ENCODE measurements at regions not wholly inside any gene's neighbourhood (a gene's known extent, or its start where the extent isn't known, plus 50 kb on each side); places are given as distances from the start of the nearest gene placed in this dataset.

DNA sequence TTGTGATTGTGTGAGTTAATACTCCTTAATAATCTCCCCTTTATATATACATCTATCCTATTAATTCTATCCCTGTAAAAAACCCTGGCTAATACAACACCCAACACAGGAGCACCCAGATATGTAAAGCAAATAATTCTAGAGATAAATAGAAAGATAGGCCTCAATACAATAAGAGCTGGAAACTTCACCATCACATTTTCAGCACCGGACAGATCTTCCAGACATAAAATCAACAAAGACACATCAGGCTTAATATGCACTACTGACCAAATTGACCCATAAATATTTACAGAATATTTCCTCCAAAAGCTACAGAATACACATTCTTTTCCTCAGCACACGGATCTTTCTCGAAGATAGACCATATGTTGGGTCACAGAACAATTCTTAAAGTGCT is 71.0 kb upstream of the ST8SIA4 start:
- Mint-ChIP-seq H3K36me3 (no peaks in the 10 kb centered on the region), H3K4me1 (no peaks in the 10 kb centered on the region), H3K27ac (no peak overlapping the region), H3K27me3 (peaks cover 17% of the 10 kb centered on the region), H3K4me3 (no peak overlapping the region), H3K9me3 (no peaks in the 10 kb centered on the region)
- no peak for ATAC-seq

DNA sequence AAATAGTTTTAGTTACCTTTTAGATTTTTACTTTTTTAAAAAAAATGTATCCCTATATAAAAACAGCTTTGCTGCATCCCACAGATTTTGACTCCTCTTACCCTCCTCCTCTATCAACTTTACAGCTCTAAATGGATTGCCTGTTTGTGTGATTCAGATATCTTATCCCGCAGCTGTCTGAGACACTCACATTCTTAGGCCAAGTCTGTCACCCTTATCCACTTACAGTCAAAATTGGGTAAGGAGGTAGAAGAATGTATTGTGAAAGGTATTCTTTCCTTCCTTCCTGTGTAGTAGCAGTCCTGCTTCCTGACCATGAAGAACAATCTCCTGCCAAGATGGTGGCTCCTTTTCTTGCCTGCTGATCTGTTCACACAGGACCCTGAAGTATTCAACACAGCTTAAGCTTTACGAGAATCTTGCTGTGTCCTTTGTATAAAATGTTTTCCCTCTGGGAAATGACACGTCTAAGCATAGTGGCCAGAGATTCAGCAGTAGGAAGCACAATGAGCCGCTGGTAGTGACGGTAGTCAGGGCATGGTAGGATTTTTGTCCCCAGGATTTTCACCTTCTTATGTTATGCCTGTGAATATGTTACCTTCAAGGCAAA is 67.7 kb upstream of the ST8SIA4 start:
- no peaks in the 10 kb centered on the region for H3K9me3 Mint-ChIP-seq
- H3K4me1 Mint-ChIP-seq = no peaks in the 10 kb centered on the region
- peaks cover 17% of the 10 kb centered on the region for H3K27me3 Mint-ChIP-seq
- H3K4me3 Mint-ChIP-seq = no peak overlapping the region
- H3K27ac Mint-ChIP-seq = no peak overlapping the region
- no peaks in the 10 kb centered on the region for H3K36me3 Mint-ChIP-seq
- no peak for ATAC-seq

DNA sequence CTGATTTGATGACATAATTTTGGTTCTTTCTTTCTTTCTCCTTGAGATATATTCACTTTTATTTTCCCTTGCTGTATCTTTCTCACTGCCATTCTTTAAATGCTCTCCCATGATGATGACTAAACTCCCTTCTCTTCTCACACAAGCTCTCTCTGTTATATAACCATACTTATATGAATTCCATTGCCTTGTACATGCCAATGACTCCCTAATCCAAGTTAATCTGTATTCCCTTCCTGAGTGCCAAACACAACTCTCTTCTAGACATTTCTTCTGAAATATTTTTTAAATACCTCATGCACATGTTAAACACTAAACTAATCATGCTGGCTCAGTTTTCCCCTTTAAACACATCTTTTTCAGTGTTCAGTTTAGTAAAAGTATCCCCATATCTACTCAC is 62.2 kb upstream of the ST8SIA4 start:
- H3K4me3 Mint-ChIP-seq = no peak overlapping the region
- H3K4me1 Mint-ChIP-seq = no peaks in the 10 kb centered on the region
- no peaks in the 10 kb centered on the region for H3K27me3 Mint-ChIP-seq
- no peak overlapping the region for H3K27ac Mint-ChIP-seq
- ATAC-seq = no peak
- no peaks in the 10 kb centered on the region for H3K36me3 Mint-ChIP-seq
- H3K9me3 Mint-ChIP-seq = peaks cover 3% of the 10 kb centered on the region
